ENCODE measurements at regions not wholly inside any gene's neighbourhood (a gene's known extent, or its start where the extent isn't known, plus 50 kb on each side); places are given as distances from the start of the nearest gene placed in this dataset.

GRCh38 chr3:23117856-23118255, 85.3 kb upstream of the UBE2E2 start:
- intact Hi-C loops (cut with DNase I; ENCODE audit: low total_unique reads), result no loop called here
- no peak for TF ChIP-seq CTCF (IDR thresholded peaks at IDR 0.05)

GRCh38 chr3:23127196-23127595, 75.9 kb upstream of the UBE2E2 start:
- Histone ChIP-seq H3K27me3 (no peaks in the 10 kb centered on the region), H3K27ac (no peak overlapping the region), H3K4me3 (no peak overlapping the region), H3K9me3 (no peaks in the 10 kb centered on the region), H3K4me1 (no peaks in the 10 kb centered on the region), H3K36me3 (no peaks in the 10 kb centered on the region)
- intact Hi-C loops (cut with DNase I; ENCODE audit: low total_unique reads), result no loop called here
- no peak for TF ChIP-seq CTCF (IDR thresholded peaks at IDR 0.05)
- DNase-seq, result no peak

More at GRCh38 chr3:23117856-23118255, 85.3 kb upstream of the UBE2E2 start:
- Histone ChIP-seq H3K36me3 (no peaks in the 10 kb centered on the region), H3K4me3 (no peak overlapping the region), H3K27me3 (no peaks in the 10 kb centered on the region), H3K27ac (no peak overlapping the region), H3K9me3 (no peaks in the 10 kb centered on the region), H3K4me1 (peaks cover 0 to 37% (median 8%) of the 10 kb centered on the region in 4 donors)
- no peak for DNase-seq

- no peak for TF ChIP-seq CTCF (IDR thresholded peaks at IDR 0.05)
- H3K4me3 ChIP-seq, result no peak overlapping the region
- no peaks in the 10 kb centered on the region for H3K36me3 ChIP-seq
- no peaks in the 10 kb centered on the region for H3K27me3 ChIP-seq
- H3K9me3 ChIP-seq, result no peaks in the 10 kb centered on the region
- no peaks in the 10 kb centered on the region for H3K4me1 ChIP-seq
- no peak overlapping the region for H3K27ac ChIP-seq
- no peak for DNase-seq
- intact Hi-C loops (cut with DNase I; ENCODE audit: low total_unique reads), result no loop called here
Measured at GRCh38 chr3:23128655-23129054, 74.5 kb upstream of the UBE2E2 start.

GRCh38 chr3:23129117-23129516, 74.0 kb upstream of the UBE2E2 start:
- Histone ChIP-seq H3K27ac (no peak overlapping the region), H3K4me1 (no peaks in the 10 kb centered on the region), H3K4me3 (no peak overlapping the region), H3K27me3 (no peaks in the 10 kb centered on the region), H3K36me3 (no peaks in the 10 kb centered on the region), H3K9me3 (no peaks in the 10 kb centered on the region)
- TF ChIP-seq CTCF (IDR thresholded peaks at IDR 0.05), result no peak
- intact Hi-C loops (cut with DNase I; ENCODE audit: low total_unique reads), result no loop called here
- DNase-seq, result no peak

GRCh38 chr3:23129817-23130216, 73.3 kb upstream of the UBE2E2 start:
- no peaks in the 10 kb centered on the region for H3K9me3 ChIP-seq
- DNase-seq, result no peak
- no peak overlapping the region for H3K27ac ChIP-seq
- intact Hi-C loops (cut with DNase I; ENCODE audit: low total_unique reads), result no loop called here
- no peaks in the 10 kb centered on the region for H3K4me1 ChIP-seq
- H3K27me3 ChIP-seq, result no peaks in the 10 kb centered on the region
- no peaks in the 10 kb centered on the region for H3K36me3 ChIP-seq
- H3K4me3 ChIP-seq, result no peak overlapping the region
- TF ChIP-seq CTCF (IDR thresholded peaks at IDR 0.05), result no peak

- Histone ChIP-seq H3K4me3 (no peak overlapping the region), H3K9me3 (no peaks in the 10 kb centered on the region), H3K27me3 (no peaks in the 10 kb centered on the region), H3K4me1 (no peaks in the 10 kb centered on the region), H3K36me3 (no peaks in the 10 kb centered on the region), H3K27ac (no peak overlapping the region)
- TF ChIP-seq CTCF (IDR thresholded peaks at IDR 0.05), result no peak
- intact Hi-C loops (cut with DNase I; ENCODE audit: low total_unique reads), result no loop called here
- no peak for DNase-seq
Measured at GRCh38 chr3:23130406-23130805, 72.7 kb upstream of the UBE2E2 start.

Data from tibial artery (tissue), 4 donors.